NCI-H69 (cell line): ENCODE measurements at regions not wholly inside any gene's neighbourhood (a gene's known extent, or its start where the extent isn't known, plus 50 kb on each side); places are given as distances from the start of the nearest gene placed in this dataset.
"Not testable (repeated sequence)": the region's sequence is repeated elsewhere in the genome, so short reads cannot be mapped to it uniquely, and the experiment has no call there.

ENCODE experiments used
- DNase-seq: peaks from one replicate; lab custom pipeline; 2025; lab: John Stamatoyannopoulos, UW

- DNase-seq = no peak
Measured at GRCh38 chr2:84288293-84288692, 170.8 kb downstream of the SUCLG1 start.

DNA sequence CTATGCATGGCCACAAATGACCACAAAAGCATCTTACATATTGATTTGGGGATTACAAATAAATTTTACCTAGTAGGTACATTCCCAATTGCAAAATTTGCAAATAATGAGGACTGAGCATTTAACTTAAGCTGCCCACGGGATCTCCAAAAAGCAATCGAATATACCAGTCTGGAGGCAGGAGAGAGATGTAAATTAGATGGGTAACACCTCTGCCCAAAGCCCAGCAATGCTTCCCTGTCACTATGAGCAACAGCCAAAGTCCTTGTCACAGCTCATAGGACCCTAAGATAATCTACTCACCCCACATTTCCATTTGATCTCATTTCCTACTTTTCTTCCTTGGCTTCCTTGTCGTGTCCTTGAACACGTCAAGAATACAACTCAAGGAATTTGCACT is 172.2 kb downstream of the SUCLG1 start:
- DNase-seq = no peak

DNA sequence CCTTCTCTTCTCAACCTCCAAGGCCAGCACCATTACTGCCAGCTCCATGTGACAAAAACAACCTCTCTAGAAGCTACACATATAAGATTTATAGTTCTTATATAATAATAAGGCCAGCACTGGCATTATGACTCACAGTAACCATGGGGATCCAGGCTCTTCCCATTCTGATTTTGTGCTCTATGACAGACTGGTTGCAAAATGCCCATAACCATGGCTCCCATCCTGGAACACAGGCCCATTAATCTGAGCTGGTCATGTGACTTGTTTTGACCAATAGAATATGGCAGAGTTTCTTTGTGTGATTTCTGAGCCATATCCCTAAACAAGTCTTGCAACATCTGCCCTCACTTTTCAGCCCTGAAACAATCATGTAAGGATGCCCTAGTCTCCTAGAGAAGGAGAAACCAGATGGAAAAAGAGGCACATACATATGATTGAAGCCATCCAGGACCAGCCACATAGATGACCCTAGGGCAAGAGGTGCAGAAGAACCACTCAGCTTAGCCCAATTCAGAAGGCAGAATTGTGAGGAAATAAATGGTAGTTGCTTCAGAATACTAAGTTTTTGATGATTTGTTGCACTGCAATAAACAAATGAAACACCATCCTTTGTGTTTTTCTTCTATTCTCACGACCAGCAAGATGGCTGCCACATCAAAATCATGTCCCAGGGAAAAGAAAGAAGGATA is 173.9 kb downstream of the SUCLG1 start:
- no peak for DNase-seq

DNA sequence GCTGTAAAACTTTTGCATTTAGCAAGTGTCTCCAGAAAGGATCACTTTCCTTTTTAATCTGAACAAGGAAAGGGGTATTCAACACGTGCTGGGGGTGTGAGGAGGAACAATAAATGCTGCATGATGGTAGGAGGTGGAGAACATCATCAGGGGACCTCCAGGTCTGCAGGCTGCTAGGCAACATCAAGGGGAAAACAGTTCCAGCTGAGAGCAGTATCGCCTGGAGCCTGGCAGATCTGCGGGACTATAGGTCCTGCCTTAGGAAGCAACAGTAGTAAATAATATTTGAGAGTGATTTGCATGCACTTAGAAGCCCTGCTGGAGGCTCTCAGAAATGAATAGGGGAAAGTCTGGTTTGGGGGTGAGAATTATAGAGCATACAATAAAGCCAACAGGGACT is 175.6 kb downstream of the SUCLG1 start:
- no peak for DNase-seq

DNA sequence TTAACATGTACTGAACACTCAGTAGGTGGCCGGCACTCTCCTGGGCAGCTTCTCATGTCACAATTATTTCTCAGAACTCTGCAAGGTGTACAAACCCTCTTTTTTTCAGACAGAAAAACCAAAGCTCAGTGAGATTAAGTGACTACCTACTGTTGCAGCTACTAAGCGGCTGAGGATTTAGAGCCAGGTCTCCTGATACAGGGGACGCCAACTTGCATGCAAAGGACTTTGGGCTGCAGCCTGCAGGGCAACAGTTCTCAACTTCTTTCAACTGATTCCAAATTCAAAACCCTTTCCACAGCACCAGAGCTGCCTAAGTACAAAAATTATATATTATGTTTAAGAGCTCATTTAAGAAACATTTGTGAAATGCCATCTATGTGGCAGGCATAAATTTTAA is 177.6 kb downstream of the SUCLG1 start:
- DNase-seq = no peak

GRCh38 chr2:84280873-84281272 is 178.2 kb downstream of the SUCLG1 start:
- no peak for DNase-seq

DNA sequence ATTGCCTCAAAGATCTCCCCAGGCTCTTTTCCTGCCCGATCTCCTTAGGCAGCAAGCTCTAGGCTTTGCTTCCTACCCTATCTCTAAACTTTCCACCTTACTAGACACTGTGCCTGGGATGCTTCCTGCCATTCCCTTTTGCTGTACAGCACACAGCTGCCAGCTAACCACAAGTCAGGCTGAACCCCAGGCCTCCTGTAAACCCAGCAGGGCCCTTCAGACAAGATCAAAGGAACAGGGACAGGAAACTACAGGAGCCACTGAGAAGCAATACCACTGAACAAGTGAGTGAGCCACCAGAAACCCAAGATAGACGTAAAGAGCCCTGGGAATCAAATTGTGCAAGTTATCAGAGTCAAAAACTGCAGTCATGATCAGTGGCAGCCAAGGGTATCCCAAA is 180.7 kb downstream of the SUCLG1 start:
- DNase-seq = no peak

GRCh38 chr2:84276590-84277255 is 182.4 kb downstream of the SUCLG1 start:
- DNase-seq = no peak

DNA sequence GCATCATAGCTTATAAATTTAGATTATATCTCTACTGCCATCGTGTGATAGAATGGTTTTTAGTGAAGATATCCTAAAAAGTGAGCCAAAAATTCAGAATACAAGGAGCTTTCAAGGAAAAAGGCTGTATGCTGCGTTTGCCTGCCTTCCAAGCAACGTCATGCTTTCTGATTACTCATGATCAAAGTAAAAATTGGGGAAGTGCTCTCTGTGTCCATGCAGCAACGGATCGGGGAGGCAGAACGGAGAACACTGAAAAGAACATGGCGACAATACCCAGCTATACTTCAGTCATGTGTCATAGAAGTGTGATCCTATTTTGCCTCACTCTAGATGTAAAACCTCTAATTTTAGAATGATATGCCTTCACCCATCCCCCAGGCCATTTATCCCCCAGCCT is 185.7 kb downstream of the SUCLG1 start:
- DNase-seq = no peak

GRCh38 chr2:84271977-84272376 is 187.1 kb downstream of the SUCLG1 start:
- no peak for DNase-seq

DNA sequence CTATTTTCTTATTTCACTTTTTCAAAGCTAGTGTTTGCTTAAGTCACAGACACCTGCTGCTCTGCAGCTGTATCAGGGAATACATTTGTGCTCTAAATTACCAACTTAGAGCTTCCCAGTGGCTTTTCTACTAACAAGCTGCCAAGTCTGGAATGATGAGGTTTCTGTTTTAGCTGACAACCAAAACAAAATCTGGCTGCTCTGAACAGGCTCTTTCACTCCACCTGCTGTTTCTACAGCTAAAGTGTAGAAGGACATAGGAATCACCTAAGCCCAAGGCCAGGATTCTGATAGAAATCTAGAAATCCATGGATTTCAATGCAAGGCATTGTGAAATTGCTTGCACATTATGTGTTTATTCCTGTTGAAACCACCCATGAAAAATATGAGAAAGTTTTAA is 201.2 kb downstream of the SUCLG1 start:
- DNase-seq = no peak

DNA sequence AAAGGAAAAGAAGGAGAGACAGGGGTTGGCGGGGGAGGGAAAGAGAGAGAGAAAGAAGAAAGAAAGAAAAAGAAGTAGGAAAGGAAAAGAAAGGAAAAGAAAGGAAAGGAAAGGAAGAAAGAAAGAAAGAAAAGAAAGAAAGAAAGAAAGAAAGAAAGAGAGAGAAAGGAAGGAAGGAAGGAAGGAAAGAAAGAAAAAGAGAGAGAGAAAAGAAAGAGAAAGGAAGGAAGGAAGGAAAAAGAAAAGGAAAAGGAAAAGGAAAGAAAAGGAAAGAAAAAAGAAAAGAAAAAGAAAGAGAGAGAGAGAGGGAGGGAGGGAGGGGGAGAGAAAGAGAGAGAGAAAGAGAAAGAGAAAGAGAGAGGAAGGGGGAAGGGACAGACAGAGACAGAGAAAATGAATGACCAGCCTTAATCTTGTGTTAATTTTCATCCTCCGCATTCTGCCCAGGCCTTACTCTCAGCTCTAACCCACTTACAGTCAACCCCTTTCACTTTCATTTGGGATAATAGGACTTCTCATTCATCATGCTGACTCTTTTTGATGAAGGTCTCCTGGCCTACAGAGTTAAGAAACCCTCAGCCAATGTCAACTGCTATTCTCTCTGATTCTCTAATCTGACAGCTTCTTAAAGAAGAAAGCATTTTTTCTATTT is 207.3 kb downstream of the SUCLG1 start:
- DNase-seq = no peak

DNA sequence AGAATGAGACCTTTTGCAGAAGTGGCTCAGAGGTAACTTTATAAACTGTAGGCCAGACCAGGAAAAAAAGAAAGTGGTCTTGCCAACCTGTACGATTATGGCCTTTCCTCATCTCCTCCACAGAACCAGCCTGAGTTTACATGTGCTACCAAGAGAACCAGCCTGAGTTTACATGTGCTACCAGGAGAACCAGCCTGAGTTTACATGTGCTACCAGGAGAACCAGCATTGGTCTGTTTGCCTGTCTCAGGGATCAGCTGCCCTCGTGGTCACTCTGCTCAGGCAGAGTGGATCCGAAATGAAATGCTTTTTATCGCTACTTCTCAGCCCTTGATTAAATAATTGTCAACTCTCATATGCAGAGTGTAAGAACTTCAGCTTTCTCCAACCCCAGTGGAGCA is 209.9 kb downstream of the SUCLG1 start:
- DNase-seq = no peak

DNA sequence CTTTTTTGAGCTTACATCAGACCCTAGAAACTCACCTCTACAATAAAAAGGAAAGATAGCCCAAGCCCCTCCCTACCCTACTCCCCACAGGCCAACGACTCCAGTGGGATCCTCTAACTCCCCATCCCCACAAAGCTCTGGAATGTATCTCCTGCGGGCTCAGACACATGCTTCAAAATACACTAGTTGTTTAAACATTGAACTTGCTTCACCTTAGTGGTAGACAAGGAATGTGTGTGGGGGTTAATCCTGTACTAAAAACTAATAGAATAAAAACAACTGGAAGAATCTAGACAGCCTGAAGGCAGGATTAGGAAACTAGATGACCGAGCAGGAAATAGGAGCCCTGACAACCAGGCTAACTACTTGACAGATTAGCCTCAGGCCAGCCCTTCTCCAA is 211.5 kb downstream of the SUCLG1 start:
- DNase-seq = no peak

GRCh38 chr2:84243788-84244733 is 215.0 kb downstream of the SUCLG1 start:
- DNase-seq = no peak

GRCh38 chr2:84238907-84239306 is 220.2 kb downstream of the SUCLG1 start:
- DNase-seq = no peak

DNA sequence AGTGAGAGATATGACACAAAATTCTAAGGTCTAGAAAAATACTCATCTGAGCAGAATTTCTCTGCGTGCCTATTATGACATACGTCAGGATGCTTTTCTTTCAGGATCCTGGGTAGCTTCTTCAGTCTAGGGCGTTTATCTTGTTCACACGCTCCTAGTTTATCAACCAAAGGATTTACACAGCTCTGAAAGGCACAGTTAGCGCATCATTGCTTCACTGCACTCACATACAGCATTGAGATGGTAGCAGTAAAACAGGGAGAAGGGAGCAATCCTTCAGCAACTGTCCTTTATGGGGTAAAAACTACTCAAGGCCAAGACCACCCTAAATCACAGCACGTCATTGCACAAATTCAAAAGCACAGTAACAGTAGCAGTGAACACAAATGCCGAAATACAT is 222.8 kb downstream of the SUCLG1 start:
- DNase-seq = no peak

GRCh38 chr2:84234103-84234502 is 225.0 kb downstream of the SUCLG1 start:
- DNase-seq = no peak

- DNase-seq = no peak
Measured at GRCh38 chr2:84231478-84231877, 227.6 kb downstream of the SUCLG1 start.

GRCh38 chr2:84224121-84224520 is 235.0 kb downstream of the SUCLG1 start:
- DNase-seq = no peak

GRCh38 chr2:84223191-84223590 is 235.9 kb downstream of the SUCLG1 start:
- no peak for DNase-seq

GRCh38 chr2:84221102-84221501 is 238.0 kb downstream of the SUCLG1 start:
- not testable (repeated sequence) for DNase-seq
